Breast epithelium (tissue), 3 donors: ENCODE measurements at regions not wholly inside any gene's neighbourhood (a gene's known extent, or its start where the extent isn't known, plus 50 kb on each side); places are given as distances from the start of the nearest gene placed in this dataset.
"Not testable (repeated sequence)": the region's sequence is repeated elsewhere in the genome, so short reads cannot be mapped to it uniquely, and the experiment has no call there.

Source experiments
- CTCF ChIP-seq, 3 donors: fragments of 450-650 bp; IDR thresholded peaks; one replicate each; pipeline ENCODE4 v1.5.1; 2016 to 2017; ENCODE audit warnings: antibody characterized with exemption in 3 of 3, mild to moderate bottlenecking in 3 of 3, moderate library complexity in 3 of 3
- POLR2A ChIP-seq: fragments of 450-650 bp; IDR thresholded peaks from one replicate; pipeline ENCODE4 v1.6.1; 2016; ENCODE audit warnings: antibody characterized with exemption, mild to moderate bottlenecking, moderate library complexity

- TF ChIP-seq CTCF (IDR thresholded peaks at IDR 0.05); POLR2A: not testable (repeated sequence)
Observed at GRCh38 chr7:115789473-115789872, 241.1 kb downstream of the TFEC start.
